HEK293 (cell line): ENCODE measurements at regions not wholly inside any gene's neighbourhood (a gene's known extent, or its start where the extent isn't known, plus 50 kb on each side); places are given as distances from the start of the nearest gene placed in this dataset.

Source experiments
- CTCF ChIA-PET: fragments of 350-600 bp; formaldehyde crosslinking; extraction: SDS; loops from one replicate; lab custom pipeline; 2021; ENCODE audit warnings: antibody characterized with exemption; lab: Yijun Ruan, JAX
- POLR2A ChIA-PET: fragments of 300-600 bp; formaldehyde crosslinking; extraction: SDS; loops from one replicate; lab custom pipeline; 2020; ENCODE audit warnings: antibody characterized with exemption, inconsistent platforms; lab: Yijun Ruan, JAX
- H3K27ac ChIP-seq: fragments of 200-500 bp; sonication (Bioruptor generic); 2 replicates; pipeline ENCODE4 v1.5.1; 2014; ENCODE audit warnings: low read depth, low read length, control low read depth, inconsistent platforms; ENCODE audit errors: extremely low read depth
- H3K36me3 ChIP-seq, 2 experiments: fragments of 200-500 bp in 1 of 2; sonication (Bioruptor generic) in 1 of 2; 1 replicate in 1 of 2; 2 replicates in 1 of 2; pipeline ENCODE4 v1.5.1; 2014 to 2017; ENCODE audit warnings: inconsistent platforms in 2 of 2, low read length in 2 of 2; ENCODE audit not compliant: control insufficient read depth in 2 of 2, insufficient read depth in 1 of 2
- H3K4me1 ChIP-seq: fragments of 200-500 bp; sonication (Bioruptor generic); 2 replicates; pipeline ENCODE4 v1.5.1; 2014; ENCODE audit warnings: mild to moderate bottlenecking, low read length, inconsistent platforms; ENCODE audit not compliant: control insufficient read depth, insufficient read depth
- H3K4me3 ChIP-seq: 2 replicates; pipeline ENCODE4 v1.5.1; 2011; ENCODE audit warnings: low read depth, mild to moderate bottlenecking, control low read depth, low read length, moderate library complexity
- H3K9me3 ChIP-seq: fragments of 200-500 bp; sonication (Bioruptor generic); 2 replicates; pipeline ENCODE4 v1.5.1; 2014; ENCODE audit warnings: low read depth, low read length, inconsistent platforms; ENCODE audit not compliant: control insufficient read depth, insufficient read depth
- MEIS1 ChIP-seq: sonication (generic); formaldehyde crosslinking; IDR thresholded peaks from 2 replicates; pipeline ENCODE4 v1.8.1; 2022; ENCODE audit warnings: missing genetic modification reagents, mild to moderate bottlenecking, borderline replicate concordance
- MZF1 ChIP-seq: fragments of 450-650 bp; formaldehyde crosslinking; IDR thresholded peaks from 2 replicates; pipeline ENCODE4 v1.5.1; 2017; ENCODE audit warnings: missing biosample characterization, missing genetic modification characterization, borderline replicate concordance
- REPIN1 ChIP-seq: fragments of 450-650 bp; formaldehyde crosslinking; IDR thresholded peaks from 2 replicates; pipeline ENCODE4 v1.5.1; 2017; ENCODE audit warnings: missing biosample characterization, missing genetic modification characterization, low read depth
- SCRT1 ChIP-seq: fragments of 450-650 bp; formaldehyde crosslinking; IDR thresholded peaks from 2 replicates; pipeline ENCODE4 v1.5.1; 2016; ENCODE audit warnings: missing biosample characterization, missing genetic modification characterization, borderline replicate concordance
- SETDB1 ChIP-seq: IDR thresholded peaks from one replicate; pipeline ENCODE4 v1.6.1; 2017; ENCODE audit warnings: mild to moderate bottlenecking, low read length, moderate library complexity, mixed read lengths; ENCODE audit not compliant: insufficient read length
- ZBTB7A ChIP-seq: fragments of 450-650 bp; formaldehyde crosslinking; IDR thresholded peaks from 2 replicates; pipeline ENCODE4 v1.5.1; 2016; ENCODE audit warnings: low read depth, missing biosample characterization, missing genetic modification characterization
- ZNF211 ChIP-seq: fragments of 450-650 bp; formaldehyde crosslinking; IDR thresholded peaks from 2 replicates; pipeline ENCODE4 v1.5.1; 2016; ENCODE audit warnings: low read depth, missing biosample characterization, missing genetic modification characterization
- ZNF214 ChIP-seq: fragments of 450-650 bp; formaldehyde crosslinking; IDR thresholded peaks from 2 replicates; pipeline ENCODE4 v1.5.1; 2017; ENCODE audit warnings: missing biosample characterization, mild to moderate bottlenecking, missing genetic modification characterization, borderline replicate concordance
- ZNF24 ChIP-seq: fragments of 450-650 bp; formaldehyde crosslinking; IDR thresholded peaks from 2 replicates; pipeline ENCODE4 v1.5.1; 2016; ENCODE audit warnings: missing biosample characterization, missing genetic modification characterization
- ZNF473 ChIP-seq: fragments of 450-650 bp; formaldehyde crosslinking; IDR thresholded peaks from 2 replicates; pipeline ENCODE4 v1.5.1; 2017; ENCODE audit warnings: missing biosample characterization, missing genetic modification characterization
- ZNF558 ChIP-seq: fragments of 450-650 bp; formaldehyde crosslinking; IDR thresholded peaks from 2 replicates; pipeline ENCODE4 v1.5.1; 2016; ENCODE audit warnings: missing biosample characterization, missing genetic modification characterization
- ZNF596 ChIP-seq: fragments of 450-650 bp; IDR thresholded peaks from 2 replicates; pipeline ENCODE4 v1.5.0; 2018; ENCODE audit warnings: missing biosample characterization, mild to moderate bottlenecking, missing genetic modification characterization, moderate library complexity
- ZNF624 ChIP-seq: fragments of 450-650 bp; formaldehyde crosslinking; IDR thresholded peaks from 2 replicates; pipeline ENCODE4 v1.5.1; 2017; ENCODE audit warnings: missing biosample characterization, missing genetic modification characterization
- ZNF777 ChIP-seq: fragments of 450-650 bp; formaldehyde crosslinking; IDR thresholded peaks from 2 replicates; pipeline ENCODE4 v1.5.1; 2017; ENCODE audit warnings: missing biosample characterization, missing genetic modification characterization, borderline replicate concordance
- ZNF785 ChIP-seq: fragments of 450-650 bp; formaldehyde crosslinking; IDR thresholded peaks from 2 replicates; pipeline ENCODE4 v1.5.1; 2016; ENCODE audit warnings: missing biosample characterization, missing genetic modification characterization
- ZNF791 ChIP-seq: fragments of 450-650 bp; formaldehyde crosslinking; IDR thresholded peaks from 2 replicates; pipeline ENCODE4 v1.5.1; 2016; ENCODE audit warnings: missing biosample characterization, missing genetic modification characterization
- TF ChIP-seq, protein P1 (sequence below): fragments of 450-650 bp; formaldehyde crosslinking; IDR thresholded peaks from 2 replicates; pipeline ENCODE4 v1.5.1; 2016; ENCODE audit warnings: missing biosample characterization, missing genetic modification characterization
- TF ChIP-seq, protein P2 (sequence below): fragments of 450-650 bp; formaldehyde crosslinking; IDR thresholded peaks from 2 replicates; pipeline ENCODE4 v1.5.1; 2016; ENCODE audit warnings: missing biosample characterization, missing genetic modification characterization
- TF ChIP-seq, protein P3 (sequence below): fragments of 450-650 bp; formaldehyde crosslinking; optimal IDR thresholded peaks from 2 replicates; pipeline ENCODE3; 2016; ENCODE audit warnings: missing biosample characterization, mild to moderate bottlenecking, missing genetic modification characterization
- TF ChIP-seq, protein P4 (sequence below): fragments of 450-650 bp; formaldehyde crosslinking; IDR thresholded peaks from 2 replicates; pipeline ENCODE4; 2016; ENCODE audit warnings: missing biosample characterization, missing genetic modification characterization
- TF ChIP-seq, protein P5 (sequence below): fragments of 450-650 bp; formaldehyde crosslinking; IDR thresholded peaks from 2 replicates; pipeline ENCODE4 v1.5.1; 2016; ENCODE audit warnings: missing biosample characterization, missing genetic modification characterization
- TF ChIP-seq, protein P6 (sequence below): fragments of 450-650 bp; formaldehyde crosslinking; IDR thresholded peaks from 2 replicates; pipeline ENCODE4 v1.5.1; 2016; ENCODE audit warnings: missing biosample characterization, missing genetic modification characterization

DNA sequence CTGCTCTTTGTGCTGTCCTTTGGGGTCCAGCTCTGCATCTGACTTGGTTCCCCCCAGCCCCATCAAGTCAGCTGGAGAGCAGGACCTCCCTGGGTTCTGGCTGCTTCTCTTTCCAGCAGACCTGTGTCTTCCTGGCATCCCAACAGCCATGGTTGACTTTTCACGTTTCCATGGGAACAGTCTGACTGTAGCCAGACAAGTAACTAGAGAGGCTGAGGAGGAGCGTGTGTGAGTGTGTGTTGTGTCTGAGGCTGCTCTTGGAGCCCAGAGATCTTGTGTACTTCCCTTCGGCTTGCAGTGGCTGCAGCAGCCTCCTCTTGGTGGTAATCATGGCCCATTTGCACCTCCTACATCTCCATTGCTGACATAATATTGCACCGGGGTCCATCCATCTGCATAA lies 332.0 kb downstream of the RPS24 start:
- ChIA-PET POLR2A (no interaction called here), CTCF (no interaction called here)
- no peaks in the 10 kb centered on the region for H3K36me3 ChIP-seq
- H3K9me3 ChIP-seq: no peaks in the 10 kb centered on the region
- no peak overlapping the region for H3K27ac ChIP-seq
- H3K4me1 ChIP-seq: no peaks in the 10 kb centered on the region
- H3K4me3 ChIP-seq: no peak overlapping the region
- TF ChIP-seq MZF1 (no peak), SCRT1 (tag by site-specific recombination) (no peak), ZNF211 (tag by site-specific recombination) (no peak), ZBTB7A (no peak)
- TF ChIP-seq, protein P1, sequence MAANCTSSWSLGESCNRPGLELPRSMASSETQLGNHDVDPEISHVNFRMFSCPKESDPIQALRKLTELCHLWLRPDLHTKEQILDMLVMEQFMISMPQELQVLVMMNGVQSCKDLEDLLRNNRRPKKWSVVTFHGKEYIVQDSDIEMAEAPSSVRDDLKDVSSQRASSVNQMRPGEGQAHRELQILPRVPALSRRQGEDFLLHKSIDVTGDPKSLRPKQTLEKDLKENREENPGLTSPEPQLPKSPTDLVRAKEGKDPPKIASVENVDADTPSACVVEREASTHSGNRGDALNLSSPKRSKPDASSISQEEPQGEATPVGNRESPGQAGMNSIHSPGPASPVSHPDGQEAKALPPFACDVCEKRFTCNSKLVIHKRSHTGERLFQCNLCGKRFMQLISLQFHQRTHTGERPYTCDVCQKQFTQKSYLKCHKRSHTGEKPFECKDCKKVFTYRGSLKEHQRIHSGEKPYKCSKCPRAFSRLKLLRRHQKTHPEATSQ: no peak

DNA sequence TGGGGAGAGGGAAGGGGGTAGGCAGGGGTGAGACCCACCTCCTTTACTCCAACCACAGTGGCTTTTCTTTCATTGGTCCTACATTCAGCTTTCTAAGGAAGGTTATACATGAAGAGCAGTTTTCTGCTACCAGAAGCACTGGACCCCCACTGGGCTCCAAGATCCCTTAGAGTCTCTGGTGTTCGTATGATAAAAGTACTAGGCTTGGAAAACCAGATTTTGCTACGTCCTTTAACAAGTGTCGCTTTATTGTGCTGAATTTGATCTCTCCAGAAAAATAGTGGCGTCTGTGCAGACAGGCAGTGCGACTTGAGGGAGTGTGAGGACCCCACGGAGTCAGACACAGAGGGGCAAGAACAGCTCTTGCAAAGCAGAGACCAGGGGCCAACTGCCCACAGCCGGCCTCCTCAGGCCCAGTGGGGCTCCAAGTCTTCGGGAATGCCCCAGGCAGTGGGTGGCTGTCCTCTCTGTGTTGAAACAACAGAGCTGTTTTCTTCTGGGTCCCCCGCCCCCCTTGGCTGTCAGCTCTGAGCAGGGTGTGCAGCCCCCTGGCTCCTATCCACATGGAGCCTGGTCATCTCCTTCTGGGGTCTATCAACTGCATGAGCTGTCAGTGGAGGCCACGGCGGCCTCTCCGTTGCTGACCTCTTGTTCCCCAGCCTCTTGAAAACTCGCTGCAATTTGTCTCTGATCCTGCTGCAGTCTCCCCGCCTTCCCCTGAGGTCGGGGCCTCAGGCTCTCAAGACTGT lies 333.2 kb downstream of the RPS24 start:
- CTCF ChIA-PET: no interaction called here
- TF ChIP-seq ZNF24 (tag by site-specific recombination) (no peak), ZNF596 (tag by site-specific recombination) (no peak), MEIS1 (CRISPR knock-in tag) (no peak), ZNF791 (no peak), ZNF214 (tag by site-specific recombination) (no peak), REPIN1 (tag by site-specific recombination) (no peak), SETDB1 (no peak)
- TF ChIP-seq, protein P2, sequence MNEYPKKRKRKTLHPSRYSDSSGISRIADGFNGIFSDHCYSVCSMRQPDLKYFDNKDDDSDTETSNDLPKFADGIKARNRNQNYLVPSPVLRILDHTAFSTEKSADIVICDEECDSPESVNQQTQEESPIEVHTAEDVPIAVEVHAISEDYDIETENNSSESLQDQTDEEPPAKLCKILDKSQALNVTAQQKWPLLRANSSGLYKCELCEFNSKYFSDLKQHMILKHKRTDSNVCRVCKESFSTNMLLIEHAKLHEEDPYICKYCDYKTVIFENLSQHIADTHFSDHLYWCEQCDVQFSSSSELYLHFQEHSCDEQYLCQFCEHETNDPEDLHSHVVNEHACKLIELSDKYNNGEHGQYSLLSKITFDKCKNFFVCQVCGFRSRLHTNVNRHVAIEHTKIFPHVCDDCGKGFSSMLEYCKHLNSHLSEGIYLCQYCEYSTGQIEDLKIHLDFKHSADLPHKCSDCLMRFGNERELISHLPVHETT (tag by site-specific recombination): no peak
- TF ChIP-seq, protein P3, sequence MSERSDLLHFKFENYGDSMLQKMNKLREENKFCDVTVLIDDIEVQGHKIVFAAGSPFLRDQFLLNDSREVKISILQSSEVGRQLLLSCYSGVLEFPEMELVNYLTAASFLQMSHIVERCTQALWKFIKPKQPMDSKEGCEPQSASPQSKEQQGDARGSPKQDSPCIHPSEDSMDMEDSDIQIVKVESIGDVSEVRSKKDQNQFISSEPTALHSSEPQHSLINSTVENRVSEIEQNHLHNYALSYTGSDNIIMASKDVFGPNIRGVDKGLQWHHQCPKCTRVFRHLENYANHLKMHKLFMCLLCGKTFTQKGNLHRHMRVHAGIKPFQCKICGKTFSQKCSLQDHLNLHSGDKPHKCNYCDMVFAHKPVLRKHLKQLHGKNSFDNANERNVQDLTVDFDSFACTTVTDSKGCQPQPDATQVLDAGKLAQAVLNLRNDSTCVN (tag by site-specific recombination): no peak
- TF ChIP-seq, protein P4, sequence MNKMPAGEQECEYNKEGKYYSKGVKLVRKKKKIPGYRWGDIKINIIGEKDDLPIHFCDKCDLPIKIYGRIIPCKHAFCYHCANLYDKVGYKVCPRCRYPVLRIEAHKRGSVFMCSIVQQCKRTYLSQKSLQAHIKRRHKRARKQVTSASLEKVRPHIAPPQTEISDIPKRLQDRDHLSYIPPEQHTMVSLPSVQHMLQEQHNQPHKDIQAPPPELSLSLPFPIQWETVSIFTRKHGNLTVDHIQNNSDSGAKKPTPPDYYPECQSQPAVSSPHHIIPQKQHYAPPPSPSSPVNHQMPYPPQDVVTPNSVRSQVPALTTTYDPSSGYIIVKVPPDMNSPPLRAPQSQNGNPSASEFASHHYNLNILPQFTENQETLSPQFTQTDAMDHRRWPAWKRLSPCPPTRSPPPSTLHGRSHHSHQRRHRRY (tag by site-specific recombination): no peak
- TF ChIP-seq, all 188 proteins: peak for 0
- POLR2A ChIA-PET: no interaction called here

DNA sequence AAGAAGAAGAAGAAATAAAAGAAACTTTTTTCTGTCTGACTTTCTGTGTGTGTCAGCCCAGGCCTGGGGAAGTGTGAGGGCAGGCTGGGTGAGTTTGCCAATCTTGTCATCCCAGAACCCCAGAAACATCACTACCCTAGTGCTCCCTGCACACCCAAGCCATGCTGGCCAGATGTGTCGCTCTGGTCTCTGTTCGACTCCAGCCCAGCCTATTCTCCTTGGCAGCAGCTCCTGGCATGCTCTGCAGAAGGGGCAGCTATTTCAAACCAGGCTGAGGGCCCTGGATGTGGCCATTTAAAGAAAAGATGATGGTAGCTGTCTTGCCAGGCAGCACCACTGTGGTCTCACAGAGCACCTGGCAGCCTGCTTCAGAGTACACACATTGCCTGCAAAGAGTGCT lies 334.1 kb downstream of the RPS24 start:
- CTCF ChIA-PET: no interaction called here
- no peaks in the 10 kb centered on the region for H3K36me3 ChIP-seq
- POLR2A ChIA-PET: no interaction called here
- H3K4me3 ChIP-seq: no peak overlapping the region
- H3K4me1 ChIP-seq: no peaks in the 10 kb centered on the region
- no peaks in the 10 kb centered on the region for H3K9me3 ChIP-seq
- H3K27ac ChIP-seq: no peak overlapping the region
- TF ChIP-seq ZNF777 (tag by site-specific recombination) (no peak), ZNF558 (tag by site-specific recombination) (no peak), ZNF624 (tag by site-specific recombination) (no peak), ZNF473 (tag by site-specific recombination) (no peak), ZNF785 (tag by site-specific recombination) (no peak)
- TF ChIP-seq, protein P5, sequence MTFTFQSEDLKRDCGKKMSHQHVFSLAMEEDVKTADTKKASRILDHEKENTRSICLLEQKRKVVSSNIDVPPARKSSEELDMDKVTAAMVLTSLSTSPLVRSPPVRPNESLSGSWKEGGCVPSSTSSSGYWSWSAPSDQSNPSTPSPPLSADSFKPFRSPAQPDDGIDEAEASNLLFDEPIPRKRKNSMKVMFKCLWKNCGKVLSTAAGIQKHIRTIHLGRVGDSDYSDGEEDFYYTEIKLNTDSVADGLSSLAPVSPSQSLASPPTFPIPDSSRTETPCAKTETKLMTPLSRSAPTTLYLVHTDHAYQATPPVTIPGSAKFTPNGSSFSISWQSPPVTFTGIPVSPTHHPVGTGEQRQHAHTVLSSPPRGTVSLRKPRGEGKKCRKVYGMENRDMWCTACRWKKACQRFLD (tag by site-specific recombination): no peak
- TF ChIP-seq, protein P4 (tag by site-specific recombination): no peak
- TF ChIP-seq, protein P6, sequence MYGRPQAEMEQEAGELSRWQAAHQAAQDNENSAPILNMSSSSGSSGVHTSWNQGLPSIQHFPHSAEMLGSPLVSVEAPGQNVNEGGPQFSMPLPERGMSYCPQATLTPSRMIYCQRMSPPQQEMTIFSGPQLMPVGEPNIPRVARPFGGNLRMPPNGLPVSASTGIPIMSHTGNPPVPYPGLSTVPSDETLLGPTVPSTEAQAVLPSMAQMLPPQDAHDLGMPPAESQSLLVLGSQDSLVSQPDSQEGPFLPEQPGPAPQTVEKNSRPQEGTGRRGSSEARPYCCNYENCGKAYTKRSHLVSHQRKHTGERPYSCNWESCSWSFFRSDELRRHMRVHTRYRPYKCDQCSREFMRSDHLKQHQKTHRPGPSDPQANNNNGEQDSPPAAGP (tag by site-specific recombination): no peak

More for the DNA sequence above, 333.2 kb downstream of the RPS24 start:
- Histone ChIP-seq H3K27ac (no peak overlapping the region), H3K9me3 (no peaks in the 10 kb centered on the region), H3K4me3 (no peak overlapping the region), H3K4me1 (no peaks in the 10 kb centered on the region), H3K36me3 (no peaks in the 10 kb centered on the region)
